ENCODE measurements at regions not wholly inside any gene's neighbourhood (a gene's known extent, or its start where the extent isn't known, plus 50 kb on each side); places are given as distances from the start of the nearest gene placed in this dataset.

- ATAC-seq: no peak
- H4K20me1 ChIP-seq (ENCODE audit: insufficient read depth): no peaks in the 10 kb centered on the region
- H3K27ac ChIP-seq (ENCODE audit: low read depth, low read length): no peak overlapping the region
- no peaks in the 10 kb centered on the region for H3K9me3 ChIP-seq (ENCODE audit: control insufficient read depth in 1 of 2, insufficient read depth in 1 of 2, low read depth in 1 of 2, low read length in 2 of 2)
- no peaks in the 10 kb centered on the region for H3K4me1 ChIP-seq (ENCODE audit: control insufficient read depth in 1 of 2, insufficient read depth in 2 of 2, low read length in 2 of 2)
- no peak for DNase-seq (ENCODE audit: low read depth, low spot score)
- H3K27me3 ChIP-seq (ENCODE audit: insufficient read depth, low read length): no peaks in the 10 kb centered on the region
- no peak for TF ChIP-seq CTCF (IDR thresholded peaks at IDR 0.05 in 2 of 3, conservative IDR thresholded peaks at IDR 0.05 in 1 of 3; ENCODE audit: borderline replicate concordance in 1 of 3, insufficient read depth in 1 of 3, low read depth in 2 of 3, low read length in 2 of 3)
- no peak for TF ChIP-seq SRF (IDR thresholded peaks at IDR 0.05; ENCODE audit: low read depth)
- no peak for TF ChIP-seq ZNF274 (IDR thresholded peaks at IDR 0.05; ENCODE audit: low read depth, low read length)
- no peak for TF ChIP-seq POLR2A (IDR thresholded peaks at IDR 0.05; ENCODE audit: borderline replicate concordance, extremely low read depth, insufficient read depth, insufficient read length)
- TF ChIP-seq SIN3A (IDR thresholded peaks at IDR 0.05; ENCODE audit: low read depth): no peak
- TF ChIP-seq JUND (IDR thresholded peaks at IDR 0.05): no peak
- TF ChIP-seq, protein P1, sequence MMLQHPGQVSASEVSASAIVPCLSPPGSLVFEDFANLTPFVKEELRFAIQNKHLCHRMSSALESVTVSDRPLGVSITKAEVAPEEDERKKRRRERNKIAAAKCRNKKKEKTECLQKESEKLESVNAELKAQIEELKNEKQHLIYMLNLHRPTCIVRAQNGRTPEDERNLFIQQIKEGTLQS (IDR thresholded peaks at IDR 0.05): no peak
- no peak for TF ChIP-seq SP1 (IDR thresholded peaks at IDR 0.05; ENCODE audit: low read depth)
- TF ChIP-seq, protein P2, sequence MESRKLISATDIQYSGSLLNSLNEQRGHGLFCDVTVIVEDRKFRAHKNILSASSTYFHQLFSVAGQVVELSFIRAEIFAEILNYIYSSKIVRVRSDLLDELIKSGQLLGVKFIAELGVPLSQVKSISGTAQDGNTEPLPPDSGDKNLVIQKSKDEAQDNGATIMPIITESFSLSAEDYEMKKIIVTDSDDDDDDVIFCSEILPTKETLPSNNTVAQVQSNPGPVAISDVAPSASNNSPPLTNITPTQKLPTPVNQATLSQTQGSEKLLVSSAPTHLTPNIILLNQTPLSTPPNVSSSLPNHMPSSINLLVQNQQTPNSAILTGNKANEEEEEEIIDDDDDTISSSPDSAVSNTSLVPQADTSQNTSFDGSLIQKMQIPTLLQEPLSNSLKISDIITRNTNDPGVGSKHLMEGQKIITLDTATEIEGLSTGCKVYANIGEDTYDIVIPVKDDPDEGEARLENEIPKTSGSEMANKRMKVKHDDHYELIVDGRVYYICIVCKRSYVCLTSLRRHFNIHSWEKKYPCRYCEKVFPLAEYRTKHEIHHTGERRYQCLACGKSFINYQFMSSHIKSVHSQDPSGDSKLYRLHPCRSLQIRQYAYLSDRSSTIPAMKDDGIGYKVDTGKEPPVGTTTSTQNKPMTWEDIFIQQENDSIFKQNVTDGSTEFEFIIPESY (IDR thresholded peaks at IDR 0.05; ENCODE audit: extremely low read depth, insufficient replicate concordance, low read length): no peak
- H3K9ac ChIP-seq (ENCODE audit: low read length): no peak overlapping the region
- no peak overlapping the region for H3K4me3 ChIP-seq (replicated peaks in 1 of 2; ENCODE audit: low read depth in 1 of 2, low read length in 2 of 2)
- POLR2A ChIA-PET: no interaction called here
- no peaks in the 10 kb centered on the region for H3K36me3 ChIP-seq (ENCODE audit: control insufficient read depth in 1 of 2, insufficient read depth in 2 of 2, low read length in 2 of 2)
- intact Hi-C loops (cut with micrococcal nuclease): no loop called here
- no peaks in the 10 kb centered on the region for H3K9me2 ChIP-seq (ENCODE audit: insufficient read depth)
- no peak overlapping the region for H2AFZ ChIP-seq (ENCODE audit: low read depth, low read length, poor library complexity, severe bottlenecking)
- H3K4me2 ChIP-seq (ENCODE audit: low read length): no peak overlapping the region
- RAD21 ChIA-PET (ENCODE audit: low non-redundant PET in 1 of 2, low total read pairs in 2 of 2, uncharacterized antibody in 2 of 2, unreplicated experiment in 2 of 2): no interaction called here
- no TSS peak for BruUV-seq (replicated peaks)
- H3K79me2 ChIP-seq (ENCODE audit: insufficient read depth, low read length): no peaks in the 10 kb centered on the region
- CTCF ChIA-PET: no interaction called here
These were observed 318.9 kb upstream of the F9 start for GRCh38 chrX:139211568-139212182.

Data from HCT116 (cell line).